ENCODE measurements at regions not wholly inside any gene's neighbourhood (a gene's known extent, or its start where the extent isn't known, plus 50 kb on each side); places are given as distances from the start of the nearest gene placed in this dataset.
"Not testable (repeated sequence)": the region's sequence is repeated elsewhere in the genome, so short reads cannot be mapped to it uniquely, and the experiment has no call there.

DNA sequence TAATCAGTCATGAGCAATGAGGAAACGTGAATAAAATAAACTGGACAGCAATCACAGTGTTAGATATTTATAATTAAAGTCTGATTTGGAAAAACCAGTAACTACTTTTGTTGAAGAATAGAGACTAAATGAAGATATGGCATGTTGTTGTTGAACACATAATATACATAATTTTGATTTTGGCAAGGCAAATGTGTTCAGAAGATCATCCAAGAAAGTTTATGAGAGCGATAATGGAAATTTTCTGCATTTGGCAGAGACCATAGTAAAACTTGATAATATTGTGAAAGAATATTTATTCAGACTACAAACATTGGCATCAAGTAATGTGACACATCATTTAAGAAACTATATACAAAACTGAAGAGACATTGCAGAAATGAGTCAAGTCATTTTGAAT lies 620.7 kb downstream of the TMA16 start:
- DNase-seq: no peak

DNA sequence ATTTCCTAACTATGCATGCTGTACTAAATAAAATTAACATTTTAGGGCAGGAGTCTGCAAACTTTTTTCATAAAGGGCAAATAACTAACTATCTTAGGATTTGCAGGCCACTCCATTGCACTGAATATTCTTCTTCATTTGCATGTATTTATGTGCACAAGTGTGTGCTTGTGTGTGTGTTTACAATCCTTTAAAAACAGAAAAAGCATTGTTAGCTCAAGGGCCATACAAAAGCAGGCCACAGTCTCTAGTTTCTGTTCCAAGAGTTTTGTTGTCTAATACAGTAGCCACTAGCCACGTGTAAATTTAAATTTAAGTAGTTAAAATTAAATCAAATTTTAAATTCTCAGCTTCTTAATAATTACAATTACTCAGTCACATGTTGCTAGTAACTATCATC lies 621.8 kb downstream of the TMA16 start:
- no peak for DNase-seq

DNA sequence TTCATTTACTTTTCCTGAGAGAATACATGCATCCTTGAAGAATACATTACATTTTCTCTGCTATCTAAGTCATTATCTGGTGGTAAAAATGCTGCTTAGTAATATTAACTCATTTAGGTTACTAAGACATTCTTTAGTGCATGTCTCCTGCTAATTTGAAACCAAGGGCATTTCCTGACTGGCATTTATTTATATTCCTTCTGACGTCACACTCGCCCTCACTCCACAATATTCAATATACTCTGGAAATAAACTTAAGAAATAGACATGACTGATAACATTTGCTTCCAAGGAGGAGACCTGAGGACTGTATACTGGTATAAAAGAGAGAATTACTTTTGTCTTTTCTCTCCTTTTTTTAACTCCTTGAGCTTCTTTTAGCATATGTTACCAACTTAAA lies 619.5 kb upstream of the SMIM31 start:
- no peak for DNase-seq

DNA sequence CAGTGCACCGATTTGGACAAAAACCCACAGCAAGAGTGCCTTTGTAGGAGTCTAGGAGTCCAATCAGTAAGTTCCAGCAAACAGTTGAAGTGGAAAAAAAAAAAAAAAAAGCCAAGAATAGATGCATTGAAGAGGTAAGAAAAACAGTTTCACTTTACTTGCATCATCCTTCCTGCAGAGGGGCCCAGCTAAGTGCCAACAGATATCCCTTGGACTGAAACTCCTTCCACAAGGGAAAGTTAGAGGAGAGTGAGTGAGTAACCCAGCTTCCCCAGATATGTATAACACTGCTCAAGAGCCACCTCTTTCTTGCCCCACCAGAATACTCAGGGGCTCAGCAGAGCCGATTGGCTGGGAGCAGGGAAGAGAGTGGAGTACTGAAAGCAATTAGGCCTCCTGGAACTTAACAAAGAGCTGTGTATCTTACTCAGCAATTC lies 617.7 kb upstream of the SMIM31 start:
- peak; percentile 15 for DNase-seq

DNA sequence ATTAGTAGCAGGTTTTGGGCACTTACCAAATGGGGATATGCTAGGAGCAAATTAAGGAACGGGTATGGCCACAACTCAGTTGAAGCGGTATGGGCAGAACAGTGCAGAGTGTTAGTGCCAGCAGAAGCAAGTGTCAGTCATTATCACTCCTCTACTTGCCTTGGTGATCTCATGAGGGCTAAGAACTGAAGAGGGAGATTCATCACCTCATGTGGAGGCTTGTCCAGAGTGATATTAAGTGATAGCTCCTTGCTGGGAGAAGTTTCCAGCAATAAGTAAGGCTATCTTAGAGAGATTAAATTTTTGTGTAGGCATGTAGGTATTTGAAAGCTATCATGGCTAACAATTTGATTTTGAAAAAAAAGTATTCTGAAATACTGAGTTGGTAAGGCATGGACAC lies 615.4 kb upstream of the SMIM31 start:
- no peak for DNase-seq

DNA sequence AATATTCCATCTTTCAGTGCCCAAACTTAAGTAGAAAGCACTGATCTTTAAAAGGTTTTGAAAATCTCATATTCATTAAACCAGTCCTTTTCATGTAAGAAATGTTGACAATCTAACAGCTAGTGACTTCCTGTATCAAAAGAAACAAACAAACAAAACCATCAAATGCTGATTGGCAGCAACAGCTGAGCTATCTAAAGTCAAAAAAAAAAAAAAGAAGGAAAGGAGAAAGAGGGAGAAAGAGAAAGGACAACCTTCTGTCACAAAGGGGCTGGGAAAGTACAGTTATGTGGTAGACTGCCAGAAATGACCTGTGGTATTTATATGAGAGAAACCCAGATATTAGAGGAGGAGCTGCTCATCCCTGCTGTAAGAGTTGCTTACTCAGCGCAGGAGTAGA lies 614.6 kb upstream of the SMIM31 start:
- DNase-seq: no peak

DNA sequence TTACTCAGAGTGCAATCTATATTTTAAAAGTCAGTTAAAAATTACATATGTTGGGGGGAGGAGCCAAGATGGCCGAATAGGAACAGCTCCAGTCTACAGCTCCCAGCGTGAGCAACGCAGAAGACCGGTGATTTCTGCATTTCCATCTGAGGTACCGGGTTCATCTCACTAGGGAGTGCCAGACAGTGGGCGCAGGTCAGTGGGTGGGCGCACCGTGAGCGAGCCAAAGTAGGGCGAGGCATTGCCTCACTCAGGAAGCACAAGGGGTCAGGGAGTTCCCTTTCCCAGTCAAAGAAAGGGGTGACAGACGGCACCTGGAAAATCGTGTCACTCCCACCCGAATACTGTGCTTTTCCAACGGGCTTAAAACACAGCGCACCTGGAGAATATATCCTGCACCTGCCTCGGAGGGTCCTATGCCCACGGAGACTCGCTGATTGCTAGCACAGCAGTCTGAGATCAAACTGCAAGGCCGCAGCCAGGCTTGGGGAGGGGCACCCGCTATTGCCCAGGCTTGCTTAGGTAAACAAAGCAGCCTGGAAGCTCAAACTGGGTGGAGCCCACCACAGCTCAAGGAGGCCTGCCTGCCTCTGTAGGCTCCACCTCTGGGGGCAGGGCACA lies 612.1 kb upstream of the SMIM31 start:
- not testable (repeated sequence) for DNase-seq

DNA sequence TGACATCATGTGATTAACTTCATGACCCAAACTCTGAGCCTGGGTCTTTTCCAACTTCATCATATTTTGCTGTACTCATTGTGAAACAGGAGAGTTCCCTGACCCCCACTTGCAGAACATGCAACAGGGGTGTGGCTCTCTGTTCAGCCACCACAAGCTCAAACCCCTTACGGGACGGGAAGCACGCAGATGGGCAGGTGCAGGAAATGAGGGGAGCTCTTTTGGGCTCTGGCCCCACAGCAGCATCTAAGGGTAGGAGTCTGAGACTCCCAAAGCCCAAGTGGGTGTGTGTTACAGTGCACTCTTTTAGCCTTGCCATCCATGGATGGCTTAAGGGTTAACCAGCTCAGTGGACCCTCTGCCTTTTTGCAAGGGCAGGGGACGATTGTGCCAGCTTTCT lies 599.5 kb upstream of the SMIM31 start:
- no peak for DNase-seq

DNA sequence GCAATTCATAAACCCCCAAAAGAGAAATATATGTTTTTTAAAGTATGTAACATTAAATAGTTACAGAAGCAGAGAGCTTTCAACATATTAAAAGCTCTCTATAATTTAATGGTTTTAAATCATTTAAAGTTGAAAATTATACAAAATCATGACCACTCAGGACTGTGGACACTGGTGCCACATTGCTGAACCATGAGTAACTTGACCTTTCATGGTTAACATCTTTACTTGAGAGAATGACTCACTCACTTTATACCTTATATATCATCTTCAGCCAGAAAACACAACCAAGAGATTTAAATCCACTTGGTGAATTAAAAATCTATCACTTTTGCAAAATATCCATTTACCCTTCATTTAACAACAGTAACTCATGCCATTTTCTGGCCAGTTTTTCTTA lies 584.3 kb upstream of the SMIM31 start:
- no peak for DNase-seq

DNA sequence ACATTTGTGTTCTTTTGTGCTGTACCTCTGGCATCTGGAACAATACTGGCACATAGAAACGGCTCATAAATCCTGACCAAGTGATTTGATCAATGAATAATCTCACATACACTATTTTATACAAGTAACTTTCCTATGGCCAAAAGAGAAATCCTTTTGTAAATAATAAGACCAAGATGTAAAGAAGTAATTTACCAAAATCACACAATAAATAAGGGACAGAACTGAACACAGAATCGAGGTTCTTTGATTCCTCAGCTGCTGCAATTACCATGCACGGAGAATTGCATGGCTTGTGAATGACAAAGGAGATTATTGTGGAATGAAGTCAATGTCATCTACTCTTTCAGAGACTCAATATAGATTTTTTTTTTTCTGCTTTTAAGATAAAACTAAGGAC lies 576.8 kb upstream of the SMIM31 start:
- DNase-seq: no peak

DNA sequence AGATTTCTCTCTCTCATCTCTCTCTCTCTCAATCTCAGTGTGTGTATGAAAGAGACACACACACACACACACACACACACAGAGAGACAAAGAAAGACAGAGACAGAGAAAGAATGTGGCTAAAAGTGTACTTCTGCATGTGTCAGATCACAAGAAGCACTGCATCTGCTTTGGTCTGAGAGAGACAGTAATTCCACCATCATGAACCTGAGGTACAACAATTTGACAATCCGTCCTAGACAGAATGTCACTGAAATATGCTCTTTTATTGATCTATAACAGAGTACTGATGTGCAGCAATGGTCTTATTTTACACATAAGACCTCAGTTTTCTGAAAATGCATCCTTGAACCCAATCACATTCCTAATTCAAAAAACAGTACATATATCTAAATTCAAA lies 576.2 kb upstream of the SMIM31 start:
- no peak for DNase-seq

DNA sequence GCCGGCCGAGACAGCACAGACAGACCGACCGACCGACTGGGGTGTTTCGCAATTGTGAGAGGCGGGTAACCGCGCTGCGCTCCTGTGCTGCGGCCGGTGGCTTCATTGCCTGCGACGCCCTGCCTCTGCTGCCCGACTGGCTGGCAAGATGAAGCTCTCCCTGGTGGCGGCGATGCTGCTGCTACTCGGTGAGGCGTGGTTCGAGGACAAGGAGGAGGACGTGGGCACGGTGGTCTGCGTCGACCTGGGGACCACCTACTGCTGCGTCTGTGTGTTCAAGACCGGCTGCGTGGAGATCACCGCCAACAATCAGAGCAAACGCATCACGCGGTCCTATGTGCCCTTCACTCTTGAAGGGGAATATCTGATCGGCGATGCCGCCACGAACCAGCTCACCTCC lies 565.7 kb upstream of the SMIM31 start:
- no peak for DNase-seq

DNA sequence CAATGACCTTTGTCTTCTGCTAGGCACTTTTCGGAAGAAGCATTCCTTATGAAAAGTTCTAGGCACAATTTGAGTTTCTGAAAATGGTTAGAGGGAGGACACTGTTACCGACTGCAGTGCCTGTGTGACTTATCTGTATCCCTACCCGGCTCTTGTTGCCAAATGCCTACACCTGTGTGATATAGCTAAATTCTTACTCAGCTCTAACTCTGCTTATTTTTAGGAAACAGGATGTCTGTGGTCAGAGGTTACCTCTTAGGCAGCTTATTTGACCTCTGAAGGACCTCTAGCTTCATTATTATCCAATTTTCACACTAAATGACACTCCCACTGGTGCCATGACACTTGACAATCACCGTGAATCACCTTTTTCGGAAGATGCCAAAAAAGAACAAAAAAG lies 561.1 kb upstream of the SMIM31 start:
- DNase-seq: peak; percentile 73

DNA sequence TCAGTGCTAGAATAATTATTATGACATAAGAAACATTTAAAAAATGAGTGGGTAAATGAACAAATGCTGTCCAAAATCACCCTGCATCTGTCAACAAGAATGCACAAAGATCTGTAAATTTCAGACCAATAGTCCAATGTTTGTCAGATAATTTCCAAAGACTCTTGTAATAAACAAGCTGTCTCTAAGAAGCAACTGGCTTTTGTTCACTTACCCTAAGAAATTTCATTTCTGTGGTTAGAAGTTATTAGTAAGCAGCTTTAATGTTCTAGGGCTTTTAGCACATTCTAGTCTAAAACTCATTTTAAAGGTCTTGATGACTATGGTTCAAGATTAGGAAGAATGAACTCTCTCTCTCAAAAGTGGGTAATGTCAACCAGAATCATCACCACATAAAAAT lies 560.3 kb upstream of the SMIM31 start:
- no peak for DNase-seq

DNA sequence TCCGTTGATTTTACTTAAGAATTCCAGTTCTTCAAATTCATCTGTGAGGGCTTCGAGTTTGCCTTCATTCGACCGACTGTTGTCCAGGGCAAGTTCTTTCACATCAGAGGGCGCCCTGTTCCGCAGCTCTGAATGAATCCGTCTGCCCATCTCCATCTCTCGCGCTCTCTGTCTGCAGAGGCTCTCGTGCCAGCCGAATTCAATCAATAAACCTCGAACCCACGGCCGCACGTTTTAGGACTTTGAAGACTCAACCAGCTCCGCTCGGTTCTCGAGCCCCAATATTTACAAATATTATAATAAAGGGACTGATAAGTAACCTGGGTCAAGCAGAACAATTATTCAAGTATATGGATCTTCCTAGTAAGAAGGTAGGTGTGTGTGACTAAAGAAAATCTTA lies 556.4 kb upstream of the SMIM31 start:
- no peak for DNase-seq

DNA sequence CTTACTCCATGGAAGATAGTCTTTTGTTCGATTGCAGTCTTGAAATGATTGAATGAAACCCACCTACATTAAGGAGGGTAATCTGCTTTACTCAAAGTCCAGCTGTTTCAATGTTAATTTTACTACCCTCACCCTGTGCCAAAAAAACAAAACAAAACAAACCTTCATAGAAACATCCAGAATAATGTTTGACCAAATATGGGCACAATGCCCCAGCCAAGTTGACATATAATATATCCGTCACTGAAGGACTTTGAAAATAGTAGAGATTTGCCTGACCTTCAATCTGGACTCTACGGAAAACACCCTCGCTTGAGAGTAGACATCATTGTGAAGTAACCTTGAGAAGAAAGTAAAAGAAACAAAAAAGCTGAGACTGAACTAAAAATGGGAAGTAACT lies 550.5 kb upstream of the SMIM31 start:
- DNase-seq: no peak

DNA sequence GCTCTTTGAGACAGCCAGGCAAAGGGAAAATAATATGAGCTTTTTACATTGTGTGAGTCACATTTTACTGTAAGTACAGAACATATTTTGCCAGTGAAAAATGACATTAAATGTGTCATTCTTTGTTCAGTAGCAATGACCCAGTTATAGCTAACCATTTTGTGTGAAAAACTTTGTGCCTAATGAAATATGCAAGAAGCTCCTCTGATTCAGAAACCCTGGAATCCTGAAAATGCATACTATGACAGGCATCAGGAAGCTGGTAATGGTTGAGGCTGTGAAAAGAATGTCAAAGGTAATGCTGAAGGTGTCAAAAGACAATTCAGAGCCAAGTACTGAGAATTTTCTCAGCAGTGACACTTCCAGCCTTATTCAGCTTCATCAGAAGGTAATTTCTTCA lies 549.5 kb upstream of the SMIM31 start:
- no peak for DNase-seq

DNA sequence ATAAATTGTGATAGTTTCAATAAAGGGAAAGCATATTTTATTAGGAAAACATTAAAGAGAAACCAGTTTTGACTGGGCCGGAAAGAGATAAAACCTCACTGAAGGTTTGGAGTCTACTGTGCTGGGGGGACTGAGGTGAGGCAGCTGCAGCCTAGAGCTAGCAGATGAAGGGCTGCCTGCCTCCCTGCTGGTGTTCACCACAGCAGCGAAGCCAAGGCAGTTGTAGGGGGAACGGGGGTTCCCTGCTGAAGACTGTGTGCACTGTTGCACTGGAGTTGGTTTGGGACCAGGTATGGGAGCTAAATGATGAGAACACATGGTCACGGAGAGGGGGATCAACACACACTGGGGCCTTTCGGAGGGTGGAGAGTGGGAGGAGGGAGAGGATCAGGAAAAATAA lies 546.5 kb upstream of the SMIM31 start:
- no peak for DNase-seq

DNA sequence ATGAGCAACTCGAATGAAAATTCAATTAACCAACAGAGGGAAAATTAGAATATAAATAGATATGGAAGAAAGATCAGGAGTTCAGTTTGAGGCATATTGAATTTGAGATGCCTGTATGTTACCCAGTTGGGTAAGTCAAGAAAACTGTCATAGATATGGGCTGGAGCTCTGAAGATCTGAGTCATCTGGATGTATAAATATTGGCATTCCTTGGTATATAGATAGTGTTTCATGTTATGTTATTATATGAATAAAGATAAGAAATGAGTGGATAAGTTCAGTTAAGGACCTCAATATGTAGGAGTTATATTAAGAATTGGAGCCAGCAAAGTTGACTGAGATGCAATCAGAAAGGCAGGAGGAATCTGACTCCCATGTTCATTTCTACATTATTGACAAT lies 543.6 kb upstream of the SMIM31 start:
- DNase-seq: no peak

DNA sequence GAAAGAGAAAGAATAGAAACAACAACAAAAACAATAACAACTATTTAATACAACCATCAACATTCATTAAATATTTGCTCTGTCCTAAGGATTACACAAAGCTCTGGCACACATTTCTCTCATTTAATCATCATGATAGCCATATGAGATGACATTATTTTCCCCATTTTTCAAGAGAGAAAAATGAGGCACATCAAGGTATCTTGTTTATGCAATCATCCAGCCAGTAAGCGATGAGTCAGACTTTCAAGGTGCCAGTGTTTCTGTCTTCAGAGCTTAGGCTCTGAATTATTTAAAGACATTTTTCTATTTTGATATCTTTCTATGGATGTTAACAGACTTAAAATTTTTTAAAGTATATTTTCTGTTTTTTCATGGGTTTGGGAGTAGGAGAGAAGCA lies 541.8 kb upstream of the SMIM31 start:
- no peak for DNase-seq

DNA sequence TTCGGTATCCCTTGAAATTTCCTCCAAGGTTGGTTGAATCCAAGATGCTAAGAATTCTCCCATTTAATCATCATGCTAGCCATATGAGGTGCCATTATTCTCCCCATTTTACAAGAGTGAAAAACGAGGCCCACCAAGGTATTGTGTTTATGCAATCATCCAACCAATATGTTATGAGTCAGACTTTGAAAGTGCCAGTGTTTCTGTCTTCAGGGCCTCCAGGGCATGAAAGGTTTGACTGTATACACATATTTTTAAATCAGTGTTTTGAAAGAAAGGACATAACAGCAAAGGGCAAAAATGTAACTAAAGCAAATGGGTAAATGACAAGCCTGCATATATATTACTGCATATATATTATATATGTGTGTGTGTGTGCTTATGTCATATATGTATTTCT lies 541.2 kb upstream of the SMIM31 start:
- DNase-seq: no peak

DNA sequence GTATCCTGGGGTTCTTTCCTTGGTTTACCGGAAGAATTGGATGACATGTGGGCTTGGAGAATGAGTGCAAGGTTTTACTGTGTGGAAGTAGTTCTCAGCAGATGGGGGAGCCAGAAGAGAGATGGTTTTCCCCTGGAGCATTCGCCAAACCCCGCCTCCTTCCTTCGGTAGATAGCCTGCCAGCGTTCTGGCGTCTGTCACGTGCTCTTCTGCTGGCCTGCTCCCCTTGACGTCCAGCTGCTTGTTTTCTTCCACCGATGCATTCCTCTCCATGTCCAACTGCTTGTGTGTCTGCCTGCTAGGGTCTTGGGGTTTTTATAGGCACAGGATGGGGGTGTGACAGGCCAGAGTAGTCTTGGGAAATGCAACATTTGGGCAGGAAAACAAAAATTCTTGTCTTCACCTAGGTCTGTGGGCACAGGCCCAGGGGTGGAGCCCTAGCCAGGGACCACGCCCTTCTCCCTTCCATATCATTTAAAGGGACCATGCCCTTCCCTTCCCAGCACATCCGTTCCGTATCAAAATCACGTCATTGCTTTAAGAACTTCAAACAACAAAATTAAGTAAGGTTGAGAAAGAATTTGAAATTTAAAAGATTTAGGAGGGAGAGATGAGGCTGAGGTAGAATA lies 538.7 kb upstream of the SMIM31 start:
- DNase-seq: no peak

DNA sequence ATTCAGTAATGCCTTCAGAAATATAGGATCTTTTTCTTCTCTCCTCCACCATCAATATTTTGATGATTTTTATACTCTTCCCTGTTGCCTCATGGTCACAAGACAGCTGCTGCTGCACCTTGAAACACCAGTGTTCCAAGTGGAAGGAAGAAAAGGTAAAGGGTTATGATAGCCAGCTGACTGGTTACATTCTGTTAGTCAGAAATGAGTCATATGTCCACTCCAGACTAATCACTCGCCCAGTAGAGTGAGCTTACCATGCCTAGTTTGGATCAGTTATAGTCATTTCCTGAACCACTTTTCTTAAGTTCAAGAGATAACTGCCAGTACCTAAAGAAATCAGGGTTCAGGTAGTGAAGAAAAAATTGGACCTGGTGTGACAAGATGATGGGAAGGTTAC lies 532.3 kb upstream of the SMIM31 start:
- no peak for DNase-seq

DNA sequence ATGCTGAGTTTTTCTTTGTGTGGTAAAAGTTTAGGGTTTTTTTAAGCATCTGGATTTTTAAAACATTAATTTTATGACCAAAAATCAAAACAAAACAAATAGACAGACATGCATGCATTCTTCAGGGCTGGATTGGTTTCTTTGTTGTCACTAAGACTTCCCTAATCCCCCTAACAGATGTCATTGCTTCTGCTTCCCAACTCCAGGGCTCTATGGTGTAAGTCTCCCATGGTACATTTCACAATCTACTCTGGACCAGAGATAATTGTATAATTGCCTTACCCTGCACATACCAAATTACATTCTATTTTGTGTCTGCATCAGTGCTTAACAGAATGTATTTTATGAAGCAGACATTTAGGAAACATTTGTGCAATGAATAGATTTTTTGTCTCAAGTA lies 529.1 kb upstream of the SMIM31 start:
- DNase-seq: no peak

DNA sequence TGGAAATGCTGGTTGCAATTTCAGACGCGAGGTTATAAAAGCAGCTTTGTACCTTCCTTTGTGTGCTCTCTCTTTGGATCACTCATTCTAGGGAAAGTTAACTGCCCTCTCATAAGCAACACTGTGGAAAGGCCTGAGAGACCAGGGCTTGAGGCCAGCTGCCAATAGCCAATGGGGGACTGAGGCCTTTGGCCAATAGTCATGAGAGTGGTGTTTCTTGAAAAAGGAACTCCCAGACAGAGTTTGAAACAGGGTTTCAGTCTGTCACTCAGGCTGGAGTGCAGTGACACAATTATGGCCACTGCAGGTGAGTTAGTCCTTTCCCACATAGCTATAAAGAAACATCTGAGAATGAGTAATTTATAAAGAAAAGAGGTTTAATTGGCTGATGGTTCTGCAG lies 524.7 kb upstream of the SMIM31 start:
- no peak for DNase-seq
